NCI-H2196 (cell line): ENCODE measurements at regions not wholly inside any gene's neighbourhood (a gene's known extent, or its start where the extent isn't known, plus 50 kb on each side); places are given as distances from the start of the nearest gene placed in this dataset.
A peak's percentile ranks its signal among the peaks of the same experiment; 100 is the strongest.

Experiments
- DNase-seq: peaks from one replicate; lab custom pipeline; 2025; ENCODE audit not compliant: unreplicated experiment; lab: John Stamatoyannopoulos, UW

GRCh38 chr3:188026191-188026968 is 127.6 kb upstream of the LPP start:
- no peak for DNase-seq

GRCh38 chr3:188031121-188031520 is 122.8 kb upstream of the LPP start:
- no peak for DNase-seq

- no peak for DNase-seq
Measured at GRCh38 chr3:188034989-188035388, 119.0 kb upstream of the LPP start.

- DNase-seq: no peak
Measured at GRCh38 chr3:188036375-188037194, 117.4 kb upstream of the LPP start.

GRCh38 chr3:188037195-188037718 is 116.7 kb upstream of the LPP start:
- DNase-seq: peak; percentile 65

GRCh38 chr3:188037965-188038581 is 115.9 kb upstream of the LPP start:
- no peak for DNase-seq

- DNase-seq: no peak
Measured at GRCh38 chr3:188041193-188041592, 112.8 kb upstream of the LPP start.

- no peak for DNase-seq
Measured at GRCh38 chr3:188041895-188042294, 112.1 kb upstream of the LPP start.

- no peak for DNase-seq
Measured at GRCh38 chr3:188042466-188042865, 111.5 kb upstream of the LPP start.

GRCh38 chr3:188043891-188044290 is 110.1 kb upstream of the LPP start:
- DNase-seq: no peak

GRCh38 chr3:188046561-188047211 is 107.3 kb upstream of the LPP start:
- DNase-seq: no peak

GRCh38 chr3:188047536-188047935 is 106.4 kb upstream of the LPP start:
- DNase-seq: no peak

- peak; percentile 48 for DNase-seq
Measured at GRCh38 chr3:188049606-188050530, 104.1 kb upstream of the LPP start.

GRCh38 chr3:188051801-188052168 is 102.2 kb upstream of the LPP start:
- DNase-seq: no peak

- peak; percentile 46 for DNase-seq
Measured at GRCh38 chr3:188052169-188053035, 101.6 kb upstream of the LPP start.

- DNase-seq: no peak
Measured at GRCh38 chr3:188053036-188053340, 101.0 kb upstream of the LPP start.

- DNase-seq: no peak
Measured at GRCh38 chr3:188053710-188054380, 100.1 kb upstream of the LPP start.

GRCh38 chr3:188054541-188054940 is 99.4 kb upstream of the LPP start:
- DNase-seq: no peak

- no peak for DNase-seq
Measured at GRCh38 chr3:188055388-188055787, 98.6 kb upstream of the LPP start.
